ENCODE measurements at regions not wholly inside any gene's neighbourhood (a gene's known extent, or its start where the extent isn't known, plus 50 kb on each side); places are given as distances from the start of the nearest gene placed in this dataset.

- TF ChIP-seq FOXJ3 (CRISPR knock-in tag; IDR thresholded peaks at IDR 0.05; ENCODE audit: borderline replicate concordance) (no peak), MAX (CRISPR knock-in tag; IDR thresholded peaks at IDR 0.05) (no peak), HMGXB4 (CRISPR knock-in tag; IDR thresholded peaks at IDR 0.05) (no peak), KAT7 (CRISPR knock-in tag; IDR thresholded peaks at IDR 0.05; ENCODE audit: borderline replicate concordance) (no peak), ZNF263 (CRISPR knock-in tag; IDR thresholded peaks at IDR 0.05; ENCODE audit: low read depth) (no peak)
These were observed 393.3 kb downstream of the NPHP4 start for GRCh38 chr1:5598824-5599395.

Measured in WTC11 (cell line).